LNCAP (cell line): ENCODE measurements at regions not wholly inside any gene's neighbourhood (a gene's known extent, or its start where the extent isn't known, plus 50 kb on each side); places are given as distances from the start of the nearest gene placed in this dataset.

Source experiments
- CTCF ChIP-seq: fragments of 450-650 bp; IDR thresholded peaks from 2 replicates; pipeline ENCODE4 v1.5.1; 2017; ENCODE audit warnings: mild to moderate bottlenecking

- TF ChIP-seq CTCF = no peak
Observed at GRCh38 chr10:34869135-34869836, 54.2 kb upstream of the PARD3 start.

- TF ChIP-seq CTCF = no peak
Observed at GRCh38 chr10:34868589-34868988, 53.5 kb upstream of the PARD3 start.

- no peak for TF ChIP-seq CTCF
Observed at GRCh38 chr10:34866848-34867247, 51.8 kb upstream of the PARD3 start.
